Adrenal gland (tissue), 9 donors: ENCODE measurements at regions not wholly inside any gene's neighbourhood (a gene's known extent, or its start where the extent isn't known, plus 50 kb on each side); places are given as distances from the start of the nearest gene placed in this dataset.

Experiments used
- DNase-seq, 7 donors: peaks; one replicate each; pipeline ENCODE4 v3.0.0-alpha.2; 2019 to 2020
- H3K27ac ChIP-seq, 5 donors: fragments of 200-600 bp; sonication (generic) in 4 of 5; 1 replicate in 3 of 5; 2 replicates in 2 of 5; pipeline versions ENCODE4 v1.5.1 to v1.8.0; 2016 to 2020; ENCODE audit warnings: mild to moderate bottlenecking in 1 of 5
- H3K27me3 ChIP-seq: fragments of 200-600 bp; 2 replicates; pipeline ENCODE4 v1.8.0; 2021
- H3K36me3 ChIP-seq, 2 donors: fragments of 200-600 bp; replicated peaks in 1 of 2; 1 replicate in 1 of 2; 2 replicates in 1 of 2; pipeline versions ENCODE4 v1.5.1 to v1.8.0; 2018 to 2022
- H3K4me1 ChIP-seq, 2 donors: fragments of 200-600 bp; replicated peaks in 1 of 2; 1 replicate in 1 of 2; 2 replicates in 1 of 2; pipeline versions ENCODE4 v1.5.1 to v1.8.0; 2018 to 2021
- H3K4me3 ChIP-seq, 4 donors: fragments of 200-600 bp; sonication (generic) in 3 of 4; one replicate each; pipeline ENCODE4 v1.5.1; 2016 to 2018
- H3K9me3 ChIP-seq, 3 donors: fragments of 200-600 bp; sonication (generic) in 1 of 3; replicated peaks in 1 of 3; 1 replicate in 2 of 3; 2 replicates in 1 of 3; pipeline versions ENCODE4 v1.5.1 to v1.8.0; 2016 to 2021
- POLR2A ChIP-seq, 2 donors: fragments of 450-650 bp; IDR thresholded peaks; one replicate each; pipeline ENCODE4 v1.6.1; 2017; ENCODE audit warnings: antibody characterized with exemption in 2 of 2, mild to moderate bottlenecking in 2 of 2, moderate library complexity in 1 of 2
- WGBS, 4 donors: extraction: QIAGEN DNeasy Blood & Tissue Kit in 2 of 4; methylation state at CpG; one replicate each; pipeline versions ENCODE4 v1.1.5 to v1.1.7; 2013 to 2017; 5-methylcytosine and 5-hydroxymethylcytosine counted together
- intact Hi-C, 2 donors: fragments of 100-400 bp; cut with DNase I; formaldehyde crosslinking; loops; one replicate each; pipeline versions ENCODE4 v1.14.1 to v1.15.0; 2022 to 2023
- TF ChIP-seq, protein P1 (sequence below), 6 experiments: fragments of 450-650 bp in 4 of 6; fragments of 200-600 bp in 2 of 6; sonication (generic) in 1 of 6; IDR thresholded peaks; 1 replicate in 5 of 6; 2 replicates in 1 of 6; pipeline versions ENCODE4 v1.5.1 to v1.8.0; 2016 to 2021; ENCODE audit warnings: antibody characterized with exemption in 6 of 6, mild to moderate bottlenecking in 2 of 6, moderate library complexity in 1 of 6
- donor health status: healthy with polysubstance abuse.
- donor health status: Bipolar disorder and iron deficiency.
- donor health status: DM: yes; HTN: yes; CAD: no.
- donor health status: DM: no; HTN: no; CAD: no.
- donor health status: DM: no; HTN: no; CAD: no.

DNA sequence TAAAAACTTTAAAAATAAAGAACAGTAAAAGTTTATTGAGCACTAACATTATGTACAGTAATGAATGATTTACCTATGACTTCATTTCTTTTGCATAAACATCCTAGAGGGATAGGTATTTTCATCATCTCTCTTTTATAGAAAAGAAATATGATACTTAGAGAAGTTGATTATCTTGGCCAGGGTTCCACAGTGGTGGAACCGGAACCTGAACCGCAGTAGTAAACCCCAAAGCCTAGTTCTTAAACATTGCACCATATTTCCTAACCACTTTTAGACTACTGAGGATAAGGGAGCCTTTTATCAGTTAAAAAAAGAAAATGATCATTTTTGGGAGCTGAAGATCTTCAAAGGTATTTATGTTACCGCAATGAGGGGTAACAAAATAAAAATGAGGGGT is 205.7 kb upstream of the SGCD start:
- DNase-seq, result no peak
- TF ChIP-seq, protein P1, sequence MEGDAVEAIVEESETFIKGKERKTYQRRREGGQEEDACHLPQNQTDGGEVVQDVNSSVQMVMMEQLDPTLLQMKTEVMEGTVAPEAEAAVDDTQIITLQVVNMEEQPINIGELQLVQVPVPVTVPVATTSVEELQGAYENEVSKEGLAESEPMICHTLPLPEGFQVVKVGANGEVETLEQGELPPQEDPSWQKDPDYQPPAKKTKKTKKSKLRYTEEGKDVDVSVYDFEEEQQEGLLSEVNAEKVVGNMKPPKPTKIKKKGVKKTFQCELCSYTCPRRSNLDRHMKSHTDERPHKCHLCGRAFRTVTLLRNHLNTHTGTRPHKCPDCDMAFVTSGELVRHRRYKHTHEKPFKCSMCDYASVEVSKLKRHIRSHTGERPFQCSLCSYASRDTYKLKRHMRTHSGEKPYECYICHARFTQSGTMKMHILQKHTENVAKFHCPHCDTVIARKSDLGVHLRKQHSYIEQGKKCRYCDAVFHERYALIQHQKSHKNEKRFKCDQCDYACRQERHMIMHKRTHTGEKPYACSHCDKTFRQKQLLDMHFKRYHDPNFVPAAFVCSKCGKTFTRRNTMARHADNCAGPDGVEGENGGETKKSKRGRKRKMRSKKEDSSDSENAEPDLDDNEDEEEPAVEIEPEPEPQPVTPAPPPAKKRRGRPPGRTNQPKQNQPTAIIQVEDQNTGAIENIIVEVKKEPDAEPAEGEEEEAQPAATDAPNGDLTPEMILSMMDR (IDR thresholded peaks at IDR 0.05), result no peak
- TF ChIP-seq POLR2A (IDR thresholded peaks at IDR 0.05), result no peak
- WGBS, 4 donors, result 70 to 83% (median 72%) methylated on average over 3 of the region's 3 CpGs
- no peak overlapping the region for H3K4me3 ChIP-seq
- no peaks in the 10 kb centered on the region for H3K27me3 ChIP-seq
- H3K9me3 ChIP-seq, result no peaks in the 10 kb centered on the region
- H3K36me3 ChIP-seq, result no peaks in the 10 kb centered on the region
- no peak overlapping the region for H3K27ac ChIP-seq
- H3K4me1 ChIP-seq, result no peaks in the 10 kb centered on the region
- intact Hi-C loops, result no loop called here

DNA sequence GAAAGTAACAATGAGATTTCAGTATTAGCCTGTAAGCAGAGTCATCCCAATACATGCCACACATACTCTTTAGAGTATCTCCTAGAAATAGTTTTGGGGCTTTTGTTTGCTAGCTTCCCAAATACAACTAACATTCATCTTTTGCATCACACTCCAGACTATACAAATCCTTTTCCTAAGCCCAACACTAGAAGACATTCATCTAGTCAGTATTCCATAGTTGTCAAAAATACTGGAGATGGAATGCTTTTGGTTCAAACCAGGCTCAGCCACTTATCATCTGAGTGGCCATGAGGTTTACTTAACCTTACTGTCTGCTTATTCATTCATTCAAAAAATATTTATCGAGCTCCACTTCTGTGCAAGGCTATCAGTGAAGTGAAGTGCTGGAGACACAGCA is 205.1 kb upstream of the SGCD start:
- no peaks in the 10 kb centered on the region for H3K36me3 ChIP-seq
- H3K27ac ChIP-seq, result no peak overlapping the region
- no peak for DNase-seq
- H3K27me3 ChIP-seq, result no peaks in the 10 kb centered on the region
- no peaks in the 10 kb centered on the region for H3K4me1 ChIP-seq
- no peak overlapping the region for H3K4me3 ChIP-seq
- 21 to 38% (median 33%) methylated on average over 1 of the region's 1 CpG for WGBS, 4 donors
- H3K9me3 ChIP-seq, result no peaks in the 10 kb centered on the region
- TF ChIP-seq, protein P1 (IDR thresholded peaks at IDR 0.05), result no peak
- TF ChIP-seq POLR2A (IDR thresholded peaks at IDR 0.05), result no peak
- intact Hi-C loops, result no loop called here

DNA sequence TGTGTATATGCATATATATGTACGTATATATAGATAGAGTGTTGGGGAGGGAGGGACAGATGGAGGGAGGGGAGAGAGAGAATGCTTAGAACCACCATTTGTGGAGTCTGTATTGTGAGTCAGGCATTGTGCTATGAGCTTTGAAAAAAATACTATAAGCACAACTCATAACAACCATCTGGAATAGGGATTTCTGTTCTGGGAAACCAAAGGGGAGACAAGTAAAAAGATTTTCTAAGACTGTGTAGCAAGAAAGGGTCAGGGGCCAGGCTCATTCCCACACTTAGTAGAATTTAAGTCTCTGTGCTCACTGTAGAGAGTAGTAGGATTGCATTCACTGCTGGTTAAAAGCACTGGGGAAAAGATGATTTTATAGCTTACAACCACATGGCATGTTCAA is 202.3 kb upstream of the SGCD start:
- no peak for DNase-seq
- no peaks in the 10 kb centered on the region for H3K36me3 ChIP-seq
- H3K4me3 ChIP-seq, result no peak overlapping the region
- TF ChIP-seq POLR2A (IDR thresholded peaks at IDR 0.05), result no peak
- TF ChIP-seq, protein P1 (IDR thresholded peaks at IDR 0.05), result no peak
- WGBS, 4 donors, result 0 to 76% (median 43%) methylated on average over 1 of the region's 1 CpG
- no peaks in the 10 kb centered on the region for H3K27me3 ChIP-seq
- intact Hi-C loops, result no loop called here
- no peaks in the 10 kb centered on the region for H3K9me3 ChIP-seq
- H3K4me1 ChIP-seq, result no peaks in the 10 kb centered on the region
- no peak overlapping the region for H3K27ac ChIP-seq

- Histone ChIP-seq H3K27ac (no peak overlapping the region), H3K27me3 (no peaks in the 10 kb centered on the region), H3K4me3 (no peak overlapping the region), H3K4me1 (no peaks in the 10 kb centered on the region), H3K9me3 (no peaks in the 10 kb centered on the region), H3K36me3 (no peaks in the 10 kb centered on the region)
- TF ChIP-seq, protein P1 (IDR thresholded peaks at IDR 0.05), result no peak
- no peak for TF ChIP-seq POLR2A (IDR thresholded peaks at IDR 0.05)
- WGBS, 4 donors, result 85 to 86% (median 86%) methylated on average over 3 of the region's 3 CpGs
- intact Hi-C loops, result no loop called here
- DNase-seq, result no peak
These were observed 201.8 kb upstream of the SGCD start for GRCh38 chr5:156125118-156125517.
